Neural cell (in vitro differentiated cells): ENCODE measurements at regions not wholly inside any gene's neighbourhood (a gene's known extent, or its start where the extent isn't known, plus 50 kb on each side); places are given as distances from the start of the nearest gene placed in this dataset.

Source experiments
- H2AFZ ChIP-seq: fragments of 200-600, 300-800 bp; sonication (generic), shearing (Covaris generic); 2 replicates; pipeline ENCODE4 v1.6.0; 2014; ENCODE audit warnings: low read depth, mild to moderate bottlenecking, antibody characterized with exemption, low read length, moderate library complexity
- H3F3A ChIP-seq: fragments of 200-600 bp; shearing (Covaris generic); 2 replicates; pipeline ENCODE4 v1.6.1; 2016; ENCODE audit warnings: mild to moderate bottlenecking, moderate library complexity, mixed read lengths, antibody characterized with exemption, low read length; ENCODE audit not compliant: insufficient read depth, poor library complexity, severe bottlenecking
- H3K27ac ChIP-seq: fragments of 200-600, 300-800 bp; sonication (generic), shearing (Covaris generic); 2 replicates; pipeline ENCODE4 v1.5.1; 2014; ENCODE audit warnings: mild to moderate bottlenecking, low read length, moderate library complexity
- H3K27me3 ChIP-seq: fragments of 300-800, 200-600 bp; sonication (generic), shearing (Covaris generic); 2 replicates; pipeline ENCODE4 v1.6.0; 2014; ENCODE audit warnings: mild to moderate bottlenecking, low read depth, low read length, moderate library complexity; ENCODE audit not compliant: insufficient read depth
- H3K36me3 ChIP-seq: fragments of 300-800, 200-600 bp; sonication (generic), shearing (Covaris generic); 2 replicates; pipeline ENCODE4 v1.5.1; 2014; ENCODE audit warnings: mild to moderate bottlenecking, antibody characterized with exemption, low read length, moderate library complexity; ENCODE audit not compliant: insufficient read depth
- H3K4me2 ChIP-seq: fragments of 300-800, 200-600 bp; sonication (generic), shearing (Covaris generic); 2 replicates; pipeline ENCODE4 v1.6.0; 2014; ENCODE audit warnings: mild to moderate bottlenecking, low read length
- H3K4me3 ChIP-seq: fragments of 300-800, 200-600 bp; sonication (generic), shearing (Covaris generic); 2 replicates; pipeline ENCODE4 v1.5.1; 2014; ENCODE audit warnings: mild to moderate bottlenecking, low read length, moderate library complexity
- H3K79me2 ChIP-seq: fragments of 200-600 bp; shearing (Covaris generic); replicated peaks from 2 replicates; pipeline ENCODE4 v1.6.0; 2014; ENCODE audit warnings: mild to moderate bottlenecking, low read length, moderate library complexity; ENCODE audit not compliant: insufficient read depth
- H3K9ac ChIP-seq: fragments of 300-800, 200-600 bp; sonication (generic), shearing (Covaris generic); 2 replicates; pipeline ENCODE4 v1.6.1; 2016; ENCODE audit warnings: mild to moderate bottlenecking, low read length, mixed read lengths
- H3K9me2 ChIP-seq: fragments of 200-600 bp; shearing (Covaris generic); 2 replicates; pipeline ENCODE4 v1.6.1; 2016; ENCODE audit warnings: mild to moderate bottlenecking, low read length, mixed read lengths; ENCODE audit not compliant: insufficient read depth
- H3K9me3 ChIP-seq: fragments of 200-600, 300-800 bp; sonication (generic), shearing (Covaris generic); 2 replicates; pipeline ENCODE4 v1.6.1; 2016; ENCODE audit warnings: mild to moderate bottlenecking, mixed run types, low read length, moderate library complexity, mixed read lengths
- H4K20me1 ChIP-seq: fragments of 200-600 bp; shearing (Covaris generic); 2 replicates; pipeline ENCODE4 v1.6.1; 2016; ENCODE audit warnings: mild to moderate bottlenecking, mixed run types; ENCODE audit not compliant: insufficient read depth
- CTCF ChIP-seq: fragments of 450-650 bp; IDR thresholded peaks from 2 replicates; pipeline ENCODE4 v1.5.1; 2014; ENCODE audit warnings: antibody characterized with exemption, mild to moderate bottlenecking, moderate library complexity; ENCODE audit not compliant: poor library complexity, severe bottlenecking
- EP300 ChIP-seq: fragments of 450-650 bp; conservative IDR thresholded peaks from 2 replicates; pipeline ENCODE4 v1.6.1; 2014; ENCODE audit warnings: antibody characterized with exemption, mild to moderate bottlenecking, moderate library complexity; ENCODE audit not compliant: poor library complexity, severe bottlenecking
- EZH2 ChIP-seq: fragments of 200-600, 300-800 bp; shearing (Covaris generic), sonication (generic); IDR thresholded peaks from 2 replicates; pipeline ENCODE4 v1.6.1; 2014; ENCODE audit warnings: antibody characterized with exemption, low read length, borderline replicate concordance, mild to moderate bottlenecking; ENCODE audit not compliant: insufficient read depth, poor library complexity, severe bottlenecking
- MXI1 ChIP-seq: fragments of 450-650 bp; conservative IDR thresholded peaks from 2 replicates; pipeline ENCODE4 v1.6.1; 2014; ENCODE audit warnings: antibody characterized with exemption, mild to moderate bottlenecking; ENCODE audit not compliant: poor library complexity, severe bottlenecking
- POLR2AphosphoS5 ChIP-seq: IDR thresholded peaks from 2 replicates; pipeline ENCODE4 v1.6.1; 2012
- RAD21 ChIP-seq: fragments of 450-650 bp; conservative IDR thresholded peaks from 2 replicates; pipeline ENCODE4 v1.6.1; 2014; ENCODE audit warnings: antibody characterized with exemption, mild to moderate bottlenecking, moderate library complexity
- REST ChIP-seq: IDR thresholded peaks from 2 replicates; pipeline ENCODE4 v1.6.1; 2012; ENCODE audit warnings: borderline replicate concordance
- SMC3 ChIP-seq: fragments of 450-650 bp; conservative IDR thresholded peaks from 2 replicates; pipeline ENCODE4 v1.6.1; 2014; ENCODE audit warnings: antibody characterized with exemption, mild to moderate bottlenecking, moderate library complexity; ENCODE audit not compliant: poor library complexity
- TAF1 ChIP-seq: IDR thresholded peaks from 2 replicates; pipeline ENCODE4 v1.6.1; 2012; ENCODE audit warnings: low read depth

- TF ChIP-seq POLR2AphosphoS5 (no peak), RAD21 (no peak), SMC3 (no peak), EP300 (no peak), CTCF (no peak), TAF1 (no peak), MXI1 (no peak), EZH2 (no peak), REST (no peak)
- Histone ChIP-seq H2AFZ (no peak overlapping the region), H3K9me2 (no peaks in the 10 kb centered on the region), H3K4me3 (no peak overlapping the region), H4K20me1 (no peaks in the 10 kb centered on the region), H3K9me3 (no peaks in the 10 kb centered on the region), H3K79me2 (no peaks in the 10 kb centered on the region), H3F3A (no peaks in the 10 kb centered on the region), H3K4me2 (no peak overlapping the region), H3K27me3 (no peaks in the 10 kb centered on the region), H3K9ac (no peak overlapping the region), H3K27ac (no peak overlapping the region), H3K36me3 (no peaks in the 10 kb centered on the region)
These were observed 339.4 kb downstream of the ACTL7B start for GRCh38 chr9:108516391-108516790.

- Histone ChIP-seq H2AFZ (no peak overlapping the region), H4K20me1 (no peaks in the 10 kb centered on the region), H3K36me3 (no peaks in the 10 kb centered on the region), H3K9ac (no peak overlapping the region), H3K4me3 (no peak overlapping the region), H3K4me2 (no peak overlapping the region), H3K27ac (no peak overlapping the region), H3F3A (no peaks in the 10 kb centered on the region), H3K79me2 (no peaks in the 10 kb centered on the region), H3K9me2 (no peaks in the 10 kb centered on the region), H3K9me3 (no peaks in the 10 kb centered on the region), H3K27me3 (no peaks in the 10 kb centered on the region)
- TF ChIP-seq EZH2 (no peak), CTCF (no peak), SMC3 (no peak), REST (no peak), EP300 (no peak), TAF1 (no peak), MXI1 (no peak), RAD21 (no peak), POLR2AphosphoS5 (no peak)
These were observed 339.9 kb downstream of the ACTL7B start for GRCh38 chr9:108515856-108516255.
